GM19193 (cell line): ENCODE measurements at regions not wholly inside any gene's neighbourhood (a gene's known extent, or its start where the extent isn't known, plus 50 kb on each side); places are given as distances from the start of the nearest gene placed in this dataset.

ENCODE experiments used
- POLR2A ChIP-seq: IDR thresholded peaks from 4 replicates; pipeline ENCODE4 v1.6.1; 2011; ENCODE audit not compliant: insufficient read depth, insufficient read length; ENCODE audit errors: extremely low read depth

DNA sequence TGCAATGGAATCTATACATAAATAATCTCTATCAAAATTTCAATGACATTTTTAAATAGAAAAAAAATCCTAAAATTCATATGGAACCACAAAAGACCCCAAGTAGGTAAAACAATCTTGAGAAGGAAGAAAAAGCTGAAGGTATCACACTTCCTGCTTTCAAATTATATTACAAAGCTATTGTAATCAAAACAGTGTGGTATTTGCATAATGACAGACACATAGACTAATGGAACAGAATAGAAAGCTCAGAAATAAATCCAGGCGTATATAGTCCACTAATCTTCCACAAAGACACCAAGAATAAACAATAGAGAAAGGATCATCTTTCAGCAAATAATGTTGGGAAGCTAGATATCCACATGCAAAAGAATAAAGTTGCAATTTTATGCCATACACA lies 699.8 kb upstream of the ID2 start:
- no peak for TF ChIP-seq POLR2A

- no peak for TF ChIP-seq POLR2A
Observed at GRCh38 chr2:7983451-7983850, 698.4 kb upstream of the ID2 start.

- no peak for TF ChIP-seq POLR2A
Observed at GRCh38 chr2:7983912-7984311, 697.9 kb upstream of the ID2 start.

DNA sequence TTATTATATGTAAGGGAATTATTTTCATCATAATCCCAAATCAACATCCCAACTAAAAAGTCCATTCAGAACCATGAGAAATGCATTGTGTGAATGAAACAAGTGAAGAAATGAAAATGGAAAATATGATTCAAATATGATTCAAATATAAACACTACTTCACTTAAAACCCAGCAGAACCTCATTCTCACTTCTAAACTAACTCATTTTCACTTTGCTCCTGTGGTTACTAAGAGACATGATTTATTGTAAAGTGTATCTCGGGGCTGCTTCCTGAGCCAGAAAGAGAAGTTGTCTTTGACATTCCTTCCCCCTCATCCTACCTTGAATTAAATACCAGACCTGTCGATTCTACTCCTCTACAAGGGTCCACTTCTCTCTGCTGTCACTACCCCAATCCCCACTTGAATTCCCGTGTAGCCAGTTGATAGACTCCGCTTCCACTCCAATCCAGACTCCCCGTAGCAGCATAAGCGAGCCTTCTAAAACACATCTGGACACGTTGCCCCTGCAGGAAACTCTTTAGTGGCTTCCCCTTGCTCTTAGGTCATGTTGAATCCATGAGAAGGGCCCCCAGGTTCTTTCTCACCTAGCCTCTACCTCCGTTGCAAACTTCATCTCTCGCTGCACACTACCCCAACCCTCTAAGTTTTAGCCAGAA lies 697.0 kb upstream of the ID2 start:
- TF ChIP-seq POLR2A = no peak

GRCh38 chr2:7986431-7986830 lies 695.4 kb upstream of the ID2 start:
- no peak for TF ChIP-seq POLR2A

GRCh38 chr2:7987992-7988391 lies 693.9 kb upstream of the ID2 start:
- TF ChIP-seq POLR2A = no peak

DNA sequence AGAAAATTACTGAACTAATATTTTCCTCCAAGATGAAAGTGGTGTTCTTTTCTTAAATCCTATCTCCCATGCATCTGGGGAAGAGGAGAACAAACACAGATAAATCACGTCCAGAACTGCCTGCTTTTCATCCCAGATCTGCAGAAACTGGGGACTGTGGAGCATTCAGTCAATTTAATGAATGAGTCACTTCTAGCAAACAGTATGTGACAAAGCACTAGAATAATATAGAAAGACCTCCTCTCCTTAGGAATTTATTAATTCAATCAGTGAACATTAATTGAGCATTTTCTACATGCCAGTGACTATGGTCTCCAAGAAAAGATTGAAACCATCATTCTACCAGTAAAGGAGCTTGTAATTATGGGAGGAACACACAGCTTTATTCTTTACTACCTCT lies 693.4 kb upstream of the ID2 start:
- TF ChIP-seq POLR2A = no peak

DNA sequence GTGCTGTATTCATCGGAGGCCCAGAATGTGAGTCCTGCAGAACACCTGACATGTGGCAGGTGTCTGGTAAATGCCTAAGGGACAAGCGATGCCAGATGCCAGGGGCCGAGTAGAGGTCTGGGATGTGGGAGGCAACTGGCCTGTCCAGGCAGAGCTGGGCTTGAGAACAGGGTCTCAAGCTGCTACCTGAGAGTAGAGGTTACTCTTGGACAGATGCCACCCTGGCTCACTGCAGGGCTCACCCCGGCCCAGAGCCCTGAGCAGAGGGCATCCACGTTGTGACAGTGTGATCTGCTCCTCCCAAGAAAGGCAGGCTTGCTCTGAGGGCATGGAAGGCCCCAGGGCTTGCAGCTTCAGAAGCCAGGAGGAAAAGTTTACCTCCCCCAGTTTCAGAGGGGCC lies 692.0 kb upstream of the ID2 start:
- no peak for TF ChIP-seq POLR2A

- no peak for TF ChIP-seq POLR2A
Observed at GRCh38 chr2:7992612-7993602, 688.9 kb upstream of the ID2 start.

DNA sequence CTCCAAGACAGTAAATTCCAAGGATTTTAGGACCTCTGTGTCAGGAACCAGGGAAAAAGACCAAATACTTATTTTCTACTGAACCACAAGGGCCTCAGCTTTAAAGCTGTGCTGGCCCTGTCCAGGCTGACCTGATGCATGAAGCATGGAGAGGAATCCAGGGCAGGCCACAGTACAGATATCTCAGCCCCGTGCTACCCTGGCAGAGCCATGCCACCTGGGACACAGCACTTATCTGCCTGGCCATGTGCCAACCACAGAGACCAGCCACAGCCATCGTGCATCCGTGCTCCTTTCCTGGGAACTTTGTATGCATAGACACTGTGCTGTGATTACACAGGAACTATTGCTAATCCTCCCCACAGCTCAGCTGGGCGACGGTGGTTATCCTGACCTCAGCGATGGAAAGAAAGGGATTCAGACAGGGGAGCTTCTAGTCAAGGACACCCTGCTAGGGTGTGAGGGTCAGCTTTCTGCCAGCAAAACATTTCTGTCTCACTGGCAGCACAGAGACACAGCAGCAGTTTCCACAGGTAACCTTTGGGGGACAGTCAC lies 687.4 kb upstream of the ID2 start:
- no peak for TF ChIP-seq POLR2A

- TF ChIP-seq POLR2A = no peak
Observed at GRCh38 chr2:7997279-7997678, 684.6 kb upstream of the ID2 start.

DNA sequence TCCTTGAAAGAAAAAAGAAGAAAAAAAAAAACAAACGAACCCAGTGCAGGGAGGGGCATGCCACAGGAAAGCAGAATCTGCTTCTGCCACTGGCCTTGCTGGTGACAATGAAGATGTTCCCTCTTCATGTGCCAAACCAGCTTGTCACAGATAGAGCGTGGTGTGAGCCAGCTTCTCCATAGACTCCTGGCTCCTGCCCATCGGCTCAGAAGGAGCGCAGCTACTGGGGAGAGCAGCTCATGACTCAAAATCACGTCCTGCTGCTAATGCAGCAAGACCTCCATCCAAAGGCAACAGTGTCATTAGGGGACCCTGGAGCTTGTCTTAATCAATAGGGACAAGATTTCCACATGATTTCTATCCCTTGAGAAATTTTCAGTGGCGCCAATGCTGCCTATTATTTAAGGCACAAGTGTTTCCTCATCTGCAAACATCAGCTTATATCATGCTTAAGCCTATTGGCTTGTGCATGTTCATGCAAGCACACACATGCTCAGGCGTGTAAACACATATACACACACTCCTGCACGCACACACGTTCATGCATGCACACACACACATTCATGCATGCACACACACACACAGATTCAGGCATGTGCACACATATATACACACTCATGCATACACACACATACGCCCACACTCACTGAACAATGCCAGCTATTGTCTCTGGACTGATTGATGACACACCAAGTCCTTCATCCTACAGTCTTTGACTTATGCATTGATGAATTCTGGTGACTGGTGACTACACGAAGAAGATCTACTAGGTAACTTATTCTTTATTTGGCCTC lies 682.0 kb upstream of the ID2 start:
- no peak for TF ChIP-seq POLR2A

DNA sequence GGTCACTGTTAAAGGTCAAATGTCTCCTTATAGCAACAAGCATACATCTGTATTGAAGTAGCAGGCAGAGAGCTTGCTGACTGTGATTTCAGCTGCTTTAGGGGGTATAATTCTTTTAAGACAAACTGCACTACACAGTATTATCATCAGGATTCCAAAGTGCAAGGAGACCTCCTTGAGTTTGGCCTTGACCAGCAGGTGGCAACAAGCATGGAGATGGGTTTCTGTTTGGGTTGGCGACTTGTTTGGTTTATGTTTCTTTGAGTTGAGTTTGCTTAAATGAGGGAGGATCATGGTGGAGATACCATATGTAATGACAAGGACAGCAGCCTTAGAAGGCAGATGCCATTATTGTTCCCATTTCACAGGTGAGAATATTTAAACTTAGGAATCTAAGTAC lies 681.0 kb upstream of the ID2 start:
- TF ChIP-seq POLR2A = no peak

GRCh38 chr2:8002765-8003393 lies 679.0 kb upstream of the ID2 start:
- TF ChIP-seq POLR2A = no peak
